ENCODE measurements at regions not wholly inside any gene's neighbourhood (a gene's known extent, or its start where the extent isn't known, plus 50 kb on each side); places are given as distances from the start of the nearest gene placed in this dataset.

GRCh38 chr2:120943403-120944034 lies 207.9 kb downstream of the GLI2 start:
- CTCF ChIA-PET, result no interaction called here
- ATAC-seq, result no peak

More at GRCh38 chr2:120943403-120944034, 207.9 kb downstream of the GLI2 start:
- H3K4me3 ChIP-seq (replicated peaks in 1 of 2; ENCODE audit: low read depth in 1 of 2, low read length in 2 of 2), result no peak overlapping the region
- no peak overlapping the region for H3K27ac ChIP-seq (ENCODE audit: low read depth, low read length)
- H3K9ac ChIP-seq (ENCODE audit: low read length), result no peak overlapping the region
- no peaks in the 10 kb centered on the region for H3K9me2 ChIP-seq (ENCODE audit: insufficient read depth)
- H3K4me1 ChIP-seq (ENCODE audit: control insufficient read depth in 1 of 2, insufficient read depth in 2 of 2, low read length in 2 of 2), result peaks cover 3 to 11% of the 10 kb centered on the region in 2 experiments; a peak in 3 of 4 replicates
- no peaks in the 10 kb centered on the region for H4K20me1 ChIP-seq (ENCODE audit: insufficient read depth)
- no peak overlapping the region for H3K4me2 ChIP-seq (ENCODE audit: low read length)
- POLR2A ChIA-PET, result no interaction called here
- no peaks in the 10 kb centered on the region for H3K36me3 ChIP-seq (ENCODE audit: control insufficient read depth in 1 of 2, insufficient read depth in 2 of 2, low read length in 2 of 2)
- no peaks in the 10 kb centered on the region for H3K27me3 ChIP-seq (ENCODE audit: insufficient read depth, low read length)
- no peaks in the 10 kb centered on the region for H3K79me2 ChIP-seq (ENCODE audit: insufficient read depth, low read length)
- H3K9me3 ChIP-seq (ENCODE audit: control insufficient read depth in 1 of 2, insufficient read depth in 1 of 2, low read depth in 1 of 2, low read length in 2 of 2), result no peaks in the 10 kb centered on the region
- intact Hi-C loops (cut with micrococcal nuclease), result no loop called here
- no peak for DNase-seq (ENCODE audit: low read depth, low spot score)
- RAD21 ChIA-PET (ENCODE audit: low non-redundant PET in 1 of 2, low total read pairs in 2 of 2, uncharacterized antibody in 2 of 2, unreplicated experiment in 2 of 2), result no interaction called here
- no peak overlapping the region for H2AFZ ChIP-seq (ENCODE audit: low read depth, low read length, poor library complexity, severe bottlenecking)
- BruUV-seq (replicated peaks), result no TSS peak
- TF ChIP-seq CTCF (IDR thresholded peaks at IDR 0.05 in 2 of 3, conservative IDR thresholded peaks at IDR 0.05 in 1 of 3; ENCODE audit: borderline replicate concordance in 1 of 3, insufficient read depth in 1 of 3, low read depth in 2 of 3, low read length in 2 of 3) (no peak), CBX3 (IDR thresholded peaks at IDR 0.05; ENCODE audit: low read depth) (no peak), MAX (IDR thresholded peaks at IDR 0.05) (no peak), SRF (IDR thresholded peaks at IDR 0.05; ENCODE audit: low read depth) (no peak), CEBPB (IDR thresholded peaks at IDR 0.05; ENCODE audit: low read depth) (no peak), ZFX (IDR thresholded peaks at IDR 0.05) (no peak), EGR1 (IDR thresholded peaks at IDR 0.05; ENCODE audit: low read depth) (no peak), POLR2AphosphoS5 (IDR thresholded peaks at IDR 0.05; ENCODE audit: low read depth, low read length) (no peak), ELF1 (IDR thresholded peaks at IDR 0.05; ENCODE audit: borderline replicate concordance, low read depth) (no peak)
- TF ChIP-seq, protein P1, sequence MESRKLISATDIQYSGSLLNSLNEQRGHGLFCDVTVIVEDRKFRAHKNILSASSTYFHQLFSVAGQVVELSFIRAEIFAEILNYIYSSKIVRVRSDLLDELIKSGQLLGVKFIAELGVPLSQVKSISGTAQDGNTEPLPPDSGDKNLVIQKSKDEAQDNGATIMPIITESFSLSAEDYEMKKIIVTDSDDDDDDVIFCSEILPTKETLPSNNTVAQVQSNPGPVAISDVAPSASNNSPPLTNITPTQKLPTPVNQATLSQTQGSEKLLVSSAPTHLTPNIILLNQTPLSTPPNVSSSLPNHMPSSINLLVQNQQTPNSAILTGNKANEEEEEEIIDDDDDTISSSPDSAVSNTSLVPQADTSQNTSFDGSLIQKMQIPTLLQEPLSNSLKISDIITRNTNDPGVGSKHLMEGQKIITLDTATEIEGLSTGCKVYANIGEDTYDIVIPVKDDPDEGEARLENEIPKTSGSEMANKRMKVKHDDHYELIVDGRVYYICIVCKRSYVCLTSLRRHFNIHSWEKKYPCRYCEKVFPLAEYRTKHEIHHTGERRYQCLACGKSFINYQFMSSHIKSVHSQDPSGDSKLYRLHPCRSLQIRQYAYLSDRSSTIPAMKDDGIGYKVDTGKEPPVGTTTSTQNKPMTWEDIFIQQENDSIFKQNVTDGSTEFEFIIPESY (IDR thresholded peaks at IDR 0.05; ENCODE audit: extremely low read depth, insufficient replicate concordance, low read length), result no peak
